ENCODE measurements at regions not wholly inside any gene's neighbourhood (a gene's known extent, or its start where the extent isn't known, plus 50 kb on each side); places are given as distances from the start of the nearest gene placed in this dataset.

GRCh38 chr1:4603295-4604110 lies 50.9 kb upstream of the AJAP1 start:
- no peak for DNase-seq (ENCODE audit: low read depth in 2 of 2)
